Caco-2 (cell line): ENCODE measurements at regions not wholly inside any gene's neighbourhood (a gene's known extent, or its start where the extent isn't known, plus 50 kb on each side); places are given as distances from the start of the nearest gene placed in this dataset.
"Not testable (repeated sequence)": the region's sequence is repeated elsewhere in the genome, so short reads cannot be mapped to it uniquely, and the experiment has no call there.

Experiments
- BruUV-seq: library from RNA; stranded (reverse); fragments of 400-500 nt; replicated peaks from 2 replicates; lab custom pipeline; 2021; lab: Mats Ljungman, UMichigan
- CTCF ChIA-PET: fragments of 300-600 bp; sonication (Branson Sonifier 250); formaldehyde crosslinking; loops from one replicate; lab custom pipeline; 2022; ENCODE audit warnings: antibody characterized with exemption; lab: Charles Lee
- POLR2A ChIA-PET: fragments of 300-600 bp; sonication (Branson Sonifier 250); formaldehyde crosslinking; loops from one replicate; lab custom pipeline; 2022; ENCODE audit warnings: antibody characterized with exemption; lab: Charles Lee
- DNase-seq, 2 experiments: peaks; one replicate each; pipeline versions ENCODE4 v3.0.0 to v3.0.0-alpha.2; 2020 to 2022
- H3K27me3 ChIP-seq: replicated peaks from 2 replicates; pipeline ENCODE4 v1.6.0; 2011; ENCODE audit warnings: low read length; ENCODE audit not compliant: control insufficient read depth, insufficient read depth
- H3K36me3 ChIP-seq: 2 replicates; pipeline ENCODE4 v1.5.1; 2011; ENCODE audit warnings: low read length; ENCODE audit not compliant: control insufficient read depth, insufficient read depth
- H3K4me1 ChIP-seq: fragments of 250-450 bp; sonication (Bioruptor Pico); 2 replicates; pipeline ENCODE4 v1.5.1; 2020; ENCODE audit warnings: mild to moderate bottlenecking
- H3K4me3 ChIP-seq: 2 replicates; pipeline ENCODE4 v1.5.1; 2011; ENCODE audit warnings: low read depth, mild to moderate bottlenecking, control low read depth, low read length
- H3K9me3 ChIP-seq: fragments of 250-450 bp; sonication (Bioruptor Pico); 2 replicates; pipeline ENCODE4 v1.5.1; 2020; ENCODE audit warnings: mild to moderate bottlenecking, moderate library complexity
- H3K27ac Mint-ChIP-seq: one replicate; pipeline ENCODE4 v1.8.0; 2022; ENCODE audit warnings: mixed read lengths; ENCODE audit not compliant: unreplicated experiment
- H3K27me3 Mint-ChIP-seq: one replicate; pipeline ENCODE4 v1.8.0; 2022; ENCODE audit warnings: mixed read lengths; ENCODE audit not compliant: insufficient read depth, unreplicated experiment
- H3K36me3 Mint-ChIP-seq: one replicate; pipeline ENCODE4 v1.8.0; 2022; ENCODE audit warnings: mild to moderate bottlenecking, mixed read lengths; ENCODE audit not compliant: insufficient read depth, unreplicated experiment
- H3K4me1 Mint-ChIP-seq: one replicate; pipeline ENCODE4 v1.8.0; 2022; ENCODE audit warnings: low read depth, mixed read lengths; ENCODE audit not compliant: unreplicated experiment
- H3K4me3 Mint-ChIP-seq: one replicate; pipeline ENCODE4 v1.8.0; 2022; ENCODE audit warnings: mild to moderate bottlenecking, moderate library complexity, mixed read lengths; ENCODE audit not compliant: unreplicated experiment
- H3K9me3 Mint-ChIP-seq: one replicate; pipeline ENCODE4 v1.8.0; 2022; ENCODE audit warnings: mixed read lengths; ENCODE audit not compliant: unreplicated experiment
- CTCF ChIP-seq, 2 experiments: fragments of 200-600 bp in 1 of 2; IDR thresholded peaks; 1 replicate in 1 of 2; 2 replicates in 1 of 2; pipeline versions ENCODE4 v1.5.1 to v1.8.0; 2011 to 2022; ENCODE audit warnings: antibody characterized with exemption in 1 of 2, control low read depth in 1 of 2, inconsistent platforms in 1 of 2, low read depth in 1 of 2, low read length in 1 of 2, mild to moderate bottlenecking in 1 of 2, moderate library complexity in 1 of 2; ENCODE audit not compliant: insufficient read depth in 1 of 2, severe bottlenecking in 1 of 2, unreplicated experiment in 1 of 2
- intact Hi-C: fragments of 100-400 bp; cut with micrococcal nuclease; formaldehyde crosslinking; loops from one replicate; pipeline ENCODE4 v1.10.0; 2022; ENCODE audit not compliant: unreplicated experiment

GRCh38 chrX:13955975-13956374, 73.7 kb downstream of the GEMIN8 start:
- Histone ChIP-seq H3K36me3 (no peaks in the 10 kb centered on the region), H3K4me1 (no peaks in the 10 kb centered on the region), H3K9me3 (no peaks in the 10 kb centered on the region), H3K4me3 (no peak overlapping the region), H3K27me3 (no peaks in the 10 kb centered on the region)
- no peak overlapping the region for H3K27ac Mint-ChIP-seq
- no peak for DNase-seq
- CTCF ChIA-PET = no interaction called here
- peaks cover 18% of the 10 kb centered on the region for H3K27me3 Mint-ChIP-seq
- H3K9me3 Mint-ChIP-seq = no peaks in the 10 kb centered on the region
- no TSS peak for BruUV-seq
- TF ChIP-seq CTCF (IDR thresholded peaks at IDR 0.05; ENCODE audit: insufficient read depth in 1 of 2, low read depth in 1 of 2, low read length in 1 of 2, severe bottlenecking in 1 of 2, unreplicated experiment in 1 of 2) = no peak
- H3K4me3 Mint-ChIP-seq = no peak overlapping the region
- POLR2A ChIA-PET = no interaction called here
- no peaks in the 10 kb centered on the region for H3K4me1 Mint-ChIP-seq
- H3K36me3 Mint-ChIP-seq = no peaks in the 10 kb centered on the region
- intact Hi-C loops = no loop called here

GRCh38 chrX:13955095-13955647, 74.5 kb downstream of the GEMIN8 start:
- H3K9me3 Mint-ChIP-seq = no peaks in the 10 kb centered on the region
- intact Hi-C loops = no loop called here
- H3K9me3 ChIP-seq = no peaks in the 10 kb centered on the region
- H3K4me3 Mint-ChIP-seq = no peak overlapping the region
- no TSS peak for BruUV-seq
- no peak for TF ChIP-seq CTCF (IDR thresholded peaks at IDR 0.05; ENCODE audit: insufficient read depth in 1 of 2, low read depth in 1 of 2, low read length in 1 of 2, severe bottlenecking in 1 of 2, unreplicated experiment in 1 of 2)
- H3K36me3 ChIP-seq = no peaks in the 10 kb centered on the region
- H3K27me3 ChIP-seq = no peaks in the 10 kb centered on the region
- no peaks in the 10 kb centered on the region for H3K36me3 Mint-ChIP-seq
- H3K4me1 Mint-ChIP-seq = no peaks in the 10 kb centered on the region
- H3K27ac Mint-ChIP-seq = no peak overlapping the region
- H3K4me3 ChIP-seq = no peak overlapping the region
- no peak for DNase-seq
- ChIA-PET CTCF (no interaction called here), POLR2A (interaction anchor here (0.6 kb wide), 1 partner anchor 1688 kb away, joined by 3 read pairs; no protein-coding TSS in a partner anchor)
- peaks cover 21% of the 10 kb centered on the region for H3K27me3 Mint-ChIP-seq
- H3K4me1 ChIP-seq = no peaks in the 10 kb centered on the region

- POLR2A ChIA-PET = no interaction called here
- CTCF ChIA-PET = no interaction called here
- peaks cover 21% of the 10 kb centered on the region for H3K27me3 Mint-ChIP-seq
Observed at GRCh38 chrX:13952581-13952980, 77.1 kb downstream of the GEMIN8 start.

GRCh38 chrX:13946223-13946622, 83.5 kb downstream of the GEMIN8 start:
- POLR2A ChIA-PET, H3K27ac Mint-ChIP-seq, H3K4me1 Mint-ChIP-seq, BruUV-seq, DNase-seq, H3K9me3 ChIP-seq, CTCF ChIA-PET, H3K27me3 ChIP-seq, H3K4me1 ChIP-seq, H3K4me3 ChIP-seq, H3K4me3 Mint-ChIP-seq, H3K36me3 Mint-ChIP-seq, H3K9me3 Mint-ChIP-seq, H3K27me3 Mint-ChIP-seq, intact Hi-C loops, H3K36me3 ChIP-seq: not testable (repeated sequence)

More at GRCh38 chrX:13952581-13952980, 77.1 kb downstream of the GEMIN8 start:
- no peak overlapping the region for H3K27ac Mint-ChIP-seq
- intact Hi-C loops = no loop called here
- TF ChIP-seq CTCF (IDR thresholded peaks at IDR 0.05; ENCODE audit: insufficient read depth in 1 of 2, low read depth in 1 of 2, low read length in 1 of 2, severe bottlenecking in 1 of 2, unreplicated experiment in 1 of 2) = no peak
- no peaks in the 10 kb centered on the region for H3K9me3 Mint-ChIP-seq
- H3K4me1 Mint-ChIP-seq = no peaks in the 10 kb centered on the region
- no peak for DNase-seq
- Histone ChIP-seq H3K36me3 (no peaks in the 10 kb centered on the region), H3K4me3 (no peak overlapping the region), H3K4me1 (no peaks in the 10 kb centered on the region), H3K27me3 (no peaks in the 10 kb centered on the region), H3K9me3 (no peaks in the 10 kb centered on the region)
- no peaks in the 10 kb centered on the region for H3K36me3 Mint-ChIP-seq
- H3K4me3 Mint-ChIP-seq = no peak overlapping the region
- BruUV-seq = no TSS peak

- H3K27ac Mint-ChIP-seq, H3K27me3 Mint-ChIP-seq, POLR2A ChIA-PET: not testable (repeated sequence)
Observed at GRCh38 chrX:13945787-13946186, 83.9 kb downstream of the GEMIN8 start.

More at GRCh38 chrX:13945787-13946186, 83.9 kb downstream of the GEMIN8 start:
- H3K4me1 ChIP-seq, H3K9me3 ChIP-seq, BruUV-seq, H3K9me3 Mint-ChIP-seq, H3K4me1 Mint-ChIP-seq, H3K4me3 ChIP-seq, CTCF ChIA-PET, intact Hi-C loops, DNase-seq, H3K36me3 Mint-ChIP-seq, H3K4me3 Mint-ChIP-seq, H3K36me3 ChIP-seq, H3K27me3 ChIP-seq: not testable (repeated sequence)
